ENCODE measurements at regions not wholly inside any gene's neighbourhood (a gene's known extent, or its start where the extent isn't known, plus 50 kb on each side); places are given as distances from the start of the nearest gene placed in this dataset.

GRCh38 chr12:13924286-13924685 lies 57.1 kb downstream of the GRIN2B start:
- Histone ChIP-seq H3K27ac (ENCODE audit: low read depth in 1 of 2, low read length in 2 of 2) (no peak overlapping the region), H3K27me3 (ENCODE audit: control insufficient read depth in 4 of 4, insufficient read depth in 4 of 4, low read length in 3 of 4) (peaks cover 0 to 10% (median 2%) of the 10 kb centered on the region in 4 donors), H3K9ac (ENCODE audit: low read depth in 1 of 2, low read length in 2 of 2) (no peak overlapping the region), H3K36me3 (ENCODE audit: control insufficient read depth in 4 of 4, insufficient read depth in 3 of 4, low read depth in 1 of 4, low read length in 3 of 4) (no peaks in the 10 kb centered on the region), H3K4me1 (ENCODE audit: control insufficient read depth in 4 of 4, insufficient read depth in 4 of 4, low read length in 3 of 4) (no peaks in the 10 kb centered on the region), H3K4me3 (ENCODE audit: low read depth in 1 of 3, low read length in 3 of 3) (no peak overlapping the region), H3K9me3 (ENCODE audit: control insufficient read depth in 4 of 4, low read length in 3 of 4) (no peaks in the 10 kb centered on the region)
- TF ChIP-seq GABPA (IDR thresholded peaks at IDR 0.05 in 1 of 2, conservative IDR thresholded peaks at IDR 0.05 in 1 of 2): no peak
- no peak for TF ChIP-seq ATF3 (IDR thresholded peaks at IDR 0.05)
- no peak for TF ChIP-seq JUND (IDR thresholded peaks at IDR 0.05)
- no peak for TF ChIP-seq FOXA1 (IDR thresholded peaks at IDR 0.05)
- TF ChIP-seq ZBTB33 (IDR thresholded peaks at IDR 0.05): no peak
- no peak for TF ChIP-seq YY1 (IDR thresholded peaks at IDR 0.05)
- no peak for TF ChIP-seq NR2F2 (IDR thresholded peaks at IDR 0.05)
- TF ChIP-seq TAF1 (conservative IDR thresholded peaks at IDR 0.05): no peak
- no peak for TF ChIP-seq FOXA2 (IDR thresholded peaks at IDR 0.05)
- no peak for TF ChIP-seq REST (IDR thresholded peaks at IDR 0.05)
- TF ChIP-seq MAX (IDR thresholded peaks at IDR 0.05): no peak
- no peak for TF ChIP-seq RXRA (IDR thresholded peaks at IDR 0.05)
- no peak for TF ChIP-seq RAD21 (IDR thresholded peaks at IDR 0.05)
- no peak for TF ChIP-seq HNF4A (conservative IDR thresholded peaks at IDR 0.05)
- TF ChIP-seq HNF4G (IDR thresholded peaks at IDR 0.05): no peak
- TF ChIP-seq SP1 (IDR thresholded peaks at IDR 0.05): no peak
- TF ChIP-seq EGR1 (IDR thresholded peaks at IDR 0.05; ENCODE audit: low read depth in 2 of 2): no peak
- TF ChIP-seq, protein P1, sequence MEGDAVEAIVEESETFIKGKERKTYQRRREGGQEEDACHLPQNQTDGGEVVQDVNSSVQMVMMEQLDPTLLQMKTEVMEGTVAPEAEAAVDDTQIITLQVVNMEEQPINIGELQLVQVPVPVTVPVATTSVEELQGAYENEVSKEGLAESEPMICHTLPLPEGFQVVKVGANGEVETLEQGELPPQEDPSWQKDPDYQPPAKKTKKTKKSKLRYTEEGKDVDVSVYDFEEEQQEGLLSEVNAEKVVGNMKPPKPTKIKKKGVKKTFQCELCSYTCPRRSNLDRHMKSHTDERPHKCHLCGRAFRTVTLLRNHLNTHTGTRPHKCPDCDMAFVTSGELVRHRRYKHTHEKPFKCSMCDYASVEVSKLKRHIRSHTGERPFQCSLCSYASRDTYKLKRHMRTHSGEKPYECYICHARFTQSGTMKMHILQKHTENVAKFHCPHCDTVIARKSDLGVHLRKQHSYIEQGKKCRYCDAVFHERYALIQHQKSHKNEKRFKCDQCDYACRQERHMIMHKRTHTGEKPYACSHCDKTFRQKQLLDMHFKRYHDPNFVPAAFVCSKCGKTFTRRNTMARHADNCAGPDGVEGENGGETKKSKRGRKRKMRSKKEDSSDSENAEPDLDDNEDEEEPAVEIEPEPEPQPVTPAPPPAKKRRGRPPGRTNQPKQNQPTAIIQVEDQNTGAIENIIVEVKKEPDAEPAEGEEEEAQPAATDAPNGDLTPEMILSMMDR (IDR thresholded peaks at IDR 0.05; ENCODE audit: low read depth, low read length, missing input control): no peak
- WGBS: 54% methylated on average over 2 of the region's 2 CpGs
- DNase-seq (ENCODE audit: low spot score): no peak

Measured in liver (tissue), 8 donors.